Astrocyte (in vitro differentiated cells and primary cell): ENCODE measurements at regions not wholly inside any gene's neighbourhood (a gene's known extent, or its start where the extent isn't known, plus 50 kb on each side); places are given as distances from the start of the nearest gene placed in this dataset.

Source experiments
- EZH2 ChIP-seq: IDR thresholded peaks from 2 replicates; pipeline ENCODE4 v1.6.1; 2012; ENCODE audit warnings: mild to moderate bottlenecking, low read length, inconsistent platforms; ENCODE audit not compliant: insufficient read depth
- TF ChIP-seq, protein P1 (sequence below): IDR thresholded peaks from 2 replicates; pipeline ENCODE4 v1.5.1; 2011; ENCODE audit warnings: low read depth, mild to moderate bottlenecking, inconsistent platforms, low read length, moderate library complexity; ENCODE audit not compliant: insufficient read depth

DNA sequence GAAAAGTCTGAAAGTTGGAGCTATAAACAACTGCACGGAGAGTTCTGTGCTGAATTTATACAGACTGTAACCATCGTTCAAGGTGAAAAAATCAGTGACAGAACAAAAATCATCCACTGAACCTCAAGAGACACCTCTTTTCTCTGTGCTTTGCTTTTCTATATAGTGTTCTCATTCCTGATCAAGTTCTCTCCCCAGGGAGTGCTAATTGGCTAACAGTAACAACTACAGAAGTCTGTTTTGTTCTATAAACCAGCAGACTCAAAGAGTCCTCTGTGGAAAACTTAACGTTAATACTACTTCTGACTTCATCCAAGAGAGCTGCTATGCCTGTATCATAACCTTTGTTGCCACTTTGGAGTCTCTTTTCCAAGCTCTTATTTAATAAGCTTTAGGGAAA lies 1388.3 kb upstream of the C9orf72 start:
- TF ChIP-seq, protein P1, sequence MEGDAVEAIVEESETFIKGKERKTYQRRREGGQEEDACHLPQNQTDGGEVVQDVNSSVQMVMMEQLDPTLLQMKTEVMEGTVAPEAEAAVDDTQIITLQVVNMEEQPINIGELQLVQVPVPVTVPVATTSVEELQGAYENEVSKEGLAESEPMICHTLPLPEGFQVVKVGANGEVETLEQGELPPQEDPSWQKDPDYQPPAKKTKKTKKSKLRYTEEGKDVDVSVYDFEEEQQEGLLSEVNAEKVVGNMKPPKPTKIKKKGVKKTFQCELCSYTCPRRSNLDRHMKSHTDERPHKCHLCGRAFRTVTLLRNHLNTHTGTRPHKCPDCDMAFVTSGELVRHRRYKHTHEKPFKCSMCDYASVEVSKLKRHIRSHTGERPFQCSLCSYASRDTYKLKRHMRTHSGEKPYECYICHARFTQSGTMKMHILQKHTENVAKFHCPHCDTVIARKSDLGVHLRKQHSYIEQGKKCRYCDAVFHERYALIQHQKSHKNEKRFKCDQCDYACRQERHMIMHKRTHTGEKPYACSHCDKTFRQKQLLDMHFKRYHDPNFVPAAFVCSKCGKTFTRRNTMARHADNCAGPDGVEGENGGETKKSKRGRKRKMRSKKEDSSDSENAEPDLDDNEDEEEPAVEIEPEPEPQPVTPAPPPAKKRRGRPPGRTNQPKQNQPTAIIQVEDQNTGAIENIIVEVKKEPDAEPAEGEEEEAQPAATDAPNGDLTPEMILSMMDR = no peak
- TF ChIP-seq EZH2 = no peak
